OCI-LY1 (cell line): ENCODE measurements at regions not wholly inside any gene's neighbourhood (a gene's known extent, or its start where the extent isn't known, plus 50 kb on each side); places are given as distances from the start of the nearest gene placed in this dataset.

ENCODE experiments used
- H2AFZ ChIP-seq: fragments of 200-600 bp; sonication (generic), shearing (Covaris generic); 2 replicates; pipeline ENCODE4 v1.6.0; 2014; ENCODE audit warnings: antibody characterized with exemption, mild to moderate bottlenecking, low read length
- H3F3A ChIP-seq: fragments of 200-600 bp; sonication (generic), shearing (Covaris generic); 2 replicates; pipeline ENCODE4 v1.6.0; 2014; ENCODE audit warnings: mild to moderate bottlenecking, antibody characterized with exemption, low read length, moderate library complexity; ENCODE audit not compliant: insufficient read depth
- H3K27ac ChIP-seq: fragments of 200-600 bp; sonication (generic); 2 replicates; pipeline ENCODE4 v1.5.1; 2014; ENCODE audit warnings: low read length, mixed run types, mild to moderate bottlenecking, low read depth; ENCODE audit not compliant: poor library complexity, severe bottlenecking
- H3K27me3 ChIP-seq: fragments of 200-600 bp; sonication (generic); 2 replicates; pipeline ENCODE4 v1.6.0; 2014; ENCODE audit warnings: antibody characterized with exemption, mild to moderate bottlenecking, low read length, moderate library complexity; ENCODE audit not compliant: insufficient read depth
- H3K36me3 ChIP-seq: fragments of 200-600 bp; sonication (generic); 2 replicates; pipeline ENCODE4 v1.6.1; 2014; ENCODE audit warnings: mild to moderate bottlenecking, antibody characterized with exemption, low read length, moderate library complexity, mixed read lengths; ENCODE audit not compliant: insufficient read depth
- H3K4me1 ChIP-seq: fragments of 200-600 bp; sonication (generic); 2 replicates; pipeline ENCODE4 v1.5.1; 2014; ENCODE audit warnings: mild to moderate bottlenecking, low read length, moderate library complexity; ENCODE audit not compliant: insufficient read depth, severe bottlenecking
- H3K4me2 ChIP-seq: fragments of 200-600 bp; sonication (generic), shearing (Covaris generic); 2 replicates; pipeline ENCODE4 v1.6.1; 2014; ENCODE audit warnings: low read length
- H3K4me3 ChIP-seq: fragments of 200-600 bp; sonication (generic); 2 replicates; pipeline ENCODE4 v1.5.1; 2014; ENCODE audit warnings: low read length, low read depth, mild to moderate bottlenecking, mixed read lengths; ENCODE audit not compliant: poor library complexity, severe bottlenecking
- H3K79me2 ChIP-seq: fragments of 200-600 bp; shearing (Covaris generic); 2 replicates; pipeline ENCODE4 v1.6.1; 2016; ENCODE audit warnings: mixed run types, low read length, mixed read lengths; ENCODE audit not compliant: insufficient read depth
- H3K9ac ChIP-seq: fragments of 200-600 bp; sonication (generic), shearing (Covaris generic); 2 replicates; pipeline ENCODE4 v1.6.1; 2014; ENCODE audit warnings: mild to moderate bottlenecking, low read length, mixed read lengths
- H3K9me2 ChIP-seq: fragments of 200-600 bp; sonication (generic), shearing (Covaris generic); 2 replicates; pipeline ENCODE4 v1.6.1; 2014; ENCODE audit warnings: low read depth, mild to moderate bottlenecking, low read length, mixed read lengths
- H3K9me3 ChIP-seq: fragments of 200-600 bp; shearing (Covaris generic); 2 replicates; pipeline ENCODE4 v1.6.1; 2014; ENCODE audit warnings: low read length, mixed read lengths
- H4K20me1 ChIP-seq: fragments of 200-600 bp; sonication (generic), shearing (Covaris generic); 2 replicates; pipeline ENCODE4 v1.6.0; 2016; ENCODE audit warnings: mild to moderate bottlenecking, low read length; ENCODE audit not compliant: insufficient read depth
- EZH2 ChIP-seq: fragments of 200-600 bp; sonication (generic), shearing (Covaris generic); IDR thresholded peaks from 2 replicates; pipeline ENCODE4 v1.8.0; 2017; ENCODE audit warnings: borderline replicate concordance, mixed run types, mild to moderate bottlenecking, antibody characterized with exemption, low read length, moderate library complexity, mixed read lengths
- TF ChIP-seq, protein P1 (sequence below): fragments of 200-600 bp; sonication (generic), shearing (Covaris generic); IDR thresholded peaks from 2 replicates; pipeline ENCODE4 v1.5.1; 2017; ENCODE audit warnings: mild to moderate bottlenecking, antibody characterized with exemption, low read length, moderate library complexity, mixed read lengths

DNA sequence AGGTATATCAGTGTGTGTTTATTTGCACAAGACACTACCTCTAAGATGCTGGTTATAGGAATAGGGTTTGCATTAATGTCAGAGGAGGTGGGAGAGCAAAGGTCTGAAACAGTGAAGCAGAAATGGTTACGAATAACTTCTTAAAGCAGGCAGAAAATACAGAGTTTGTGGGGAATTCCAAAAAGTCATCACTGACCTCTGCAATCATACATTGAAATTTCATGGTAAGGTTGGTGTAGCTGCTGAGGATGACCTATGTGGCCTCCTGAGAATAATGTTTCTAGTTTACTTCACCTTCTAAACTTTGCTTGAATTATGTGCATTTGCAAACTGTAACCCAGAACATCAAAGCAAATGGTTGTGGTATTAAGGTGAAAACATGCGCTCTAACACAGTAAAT lies 280.1 kb downstream of the PCDH20 start:
- Histone ChIP-seq H3K27ac (no peak overlapping the region), H2AFZ (no peak overlapping the region), H3F3A (no peaks in the 10 kb centered on the region), H3K9me3 (no peaks in the 10 kb centered on the region), H3K36me3 (no peaks in the 10 kb centered on the region), H3K4me3 (no peak overlapping the region), H3K4me1 (no peaks in the 10 kb centered on the region), H3K9me2 (no peaks in the 10 kb centered on the region), H4K20me1 (no peaks in the 10 kb centered on the region), H3K79me2 (no peaks in the 10 kb centered on the region), H3K4me2 (no peak overlapping the region), H3K9ac (no peak overlapping the region), H3K27me3 (no peaks in the 10 kb centered on the region)
- no peak for TF ChIP-seq EZH2
- TF ChIP-seq, protein P1, sequence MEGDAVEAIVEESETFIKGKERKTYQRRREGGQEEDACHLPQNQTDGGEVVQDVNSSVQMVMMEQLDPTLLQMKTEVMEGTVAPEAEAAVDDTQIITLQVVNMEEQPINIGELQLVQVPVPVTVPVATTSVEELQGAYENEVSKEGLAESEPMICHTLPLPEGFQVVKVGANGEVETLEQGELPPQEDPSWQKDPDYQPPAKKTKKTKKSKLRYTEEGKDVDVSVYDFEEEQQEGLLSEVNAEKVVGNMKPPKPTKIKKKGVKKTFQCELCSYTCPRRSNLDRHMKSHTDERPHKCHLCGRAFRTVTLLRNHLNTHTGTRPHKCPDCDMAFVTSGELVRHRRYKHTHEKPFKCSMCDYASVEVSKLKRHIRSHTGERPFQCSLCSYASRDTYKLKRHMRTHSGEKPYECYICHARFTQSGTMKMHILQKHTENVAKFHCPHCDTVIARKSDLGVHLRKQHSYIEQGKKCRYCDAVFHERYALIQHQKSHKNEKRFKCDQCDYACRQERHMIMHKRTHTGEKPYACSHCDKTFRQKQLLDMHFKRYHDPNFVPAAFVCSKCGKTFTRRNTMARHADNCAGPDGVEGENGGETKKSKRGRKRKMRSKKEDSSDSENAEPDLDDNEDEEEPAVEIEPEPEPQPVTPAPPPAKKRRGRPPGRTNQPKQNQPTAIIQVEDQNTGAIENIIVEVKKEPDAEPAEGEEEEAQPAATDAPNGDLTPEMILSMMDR, result no peak

DNA sequence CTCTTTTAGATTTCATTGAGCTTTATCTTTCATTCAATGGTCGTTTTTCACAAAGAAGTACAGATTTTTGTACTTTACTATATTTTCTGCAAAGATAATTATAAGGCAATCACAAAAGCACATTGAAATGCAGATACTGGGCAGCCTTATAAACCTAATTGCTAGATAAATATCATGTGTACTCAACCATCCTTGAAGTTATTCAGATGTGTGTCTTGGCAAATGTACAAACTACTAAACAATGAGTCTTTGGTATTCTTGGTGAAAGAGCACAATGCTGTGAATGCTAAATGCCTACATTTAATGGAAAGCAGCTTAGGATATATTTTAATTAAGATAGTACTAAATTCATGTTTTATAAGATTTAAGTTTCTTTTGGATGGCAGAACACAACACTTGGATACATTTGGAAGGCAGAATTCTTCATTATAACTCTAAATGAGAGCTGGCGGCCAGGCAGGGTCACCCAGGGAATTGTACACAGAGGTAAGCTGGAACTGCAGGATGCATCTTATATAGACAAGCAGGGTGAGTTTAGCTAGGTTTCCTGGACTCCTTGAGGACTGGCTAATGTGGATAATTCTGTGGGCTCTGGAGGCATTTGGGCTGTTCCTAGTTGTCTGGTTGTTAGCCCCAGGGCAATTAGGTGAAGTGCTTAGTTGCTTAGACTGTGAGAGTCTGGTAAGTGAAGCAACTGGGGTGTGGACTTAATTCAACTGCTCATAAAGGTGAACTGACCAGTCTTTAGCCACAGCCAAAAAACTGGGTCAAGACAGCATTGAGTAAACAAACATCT lies 286.6 kb downstream of the PCDH20 start:
- no peak overlapping the region for H3K4me2 ChIP-seq
- no peak overlapping the region for H2AFZ ChIP-seq
- no peaks in the 10 kb centered on the region for H3F3A ChIP-seq
- no peaks in the 10 kb centered on the region for H3K79me2 ChIP-seq
- no peak overlapping the region for H3K27ac ChIP-seq
- no peaks in the 10 kb centered on the region for H4K20me1 ChIP-seq
- TF ChIP-seq, protein P1, result no peak
- no peak for TF ChIP-seq EZH2
- no peak overlapping the region for H3K4me3 ChIP-seq
- H3K27me3 ChIP-seq, result no peaks in the 10 kb centered on the region
- H3K9me3 ChIP-seq, result no peaks in the 10 kb centered on the region
- no peak overlapping the region for H3K9ac ChIP-seq
- no peaks in the 10 kb centered on the region for H3K36me3 ChIP-seq
- H3K9me2 ChIP-seq, result no peaks in the 10 kb centered on the region
- H3K4me1 ChIP-seq, result no peaks in the 10 kb centered on the region

DNA sequence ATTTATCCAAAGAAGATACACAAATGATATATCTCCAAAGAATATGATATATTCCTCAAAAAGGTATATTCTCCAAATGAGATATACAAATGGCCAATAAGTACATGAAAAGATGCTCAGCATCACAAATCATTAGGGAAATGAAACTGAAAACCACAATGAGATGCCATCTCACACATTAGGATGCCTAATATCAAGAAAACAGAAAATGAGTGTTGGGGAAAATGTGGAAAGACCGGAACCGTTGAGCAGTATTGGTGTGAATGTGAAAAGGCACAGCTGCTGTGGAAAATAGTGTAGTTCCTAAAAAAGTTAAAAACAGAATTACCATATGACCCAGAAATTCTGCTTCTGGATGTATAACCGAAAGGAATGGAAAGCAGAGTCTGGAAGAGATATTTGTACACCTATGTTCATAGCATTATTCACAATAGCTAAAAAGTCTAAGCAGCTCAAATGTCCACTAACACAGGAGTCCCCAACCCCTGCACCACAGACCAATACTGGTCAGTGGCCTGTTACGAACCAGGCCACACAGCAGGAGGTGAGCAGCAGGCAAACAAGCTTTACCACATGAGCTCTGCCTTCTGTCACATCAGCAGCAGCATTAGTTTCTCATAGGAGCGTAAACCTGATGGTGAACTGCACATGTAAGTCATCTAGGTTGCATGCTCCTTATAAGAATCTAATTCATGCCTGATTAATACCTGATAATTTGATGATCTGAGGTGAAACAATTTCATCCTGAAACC lies 291.9 kb downstream of the PCDH20 start:
- Histone ChIP-seq H3K36me3 (no peaks in the 10 kb centered on the region), H4K20me1 (no peaks in the 10 kb centered on the region), H3F3A (no peaks in the 10 kb centered on the region)

More for the DNA sequence above, 291.9 kb downstream of the PCDH20 start:
- TF ChIP-seq, protein P1, result no peak
- TF ChIP-seq EZH2, result no peak
- H3K27me3 ChIP-seq, result no peaks in the 10 kb centered on the region
- no peak overlapping the region for H3K4me2 ChIP-seq
- no peaks in the 10 kb centered on the region for H3K9me2 ChIP-seq
- H3K27ac ChIP-seq, result no peak overlapping the region
- no peak overlapping the region for H3K9ac ChIP-seq
- H3K9me3 ChIP-seq, result no peaks in the 10 kb centered on the region
- H3K79me2 ChIP-seq, result no peaks in the 10 kb centered on the region
- no peak overlapping the region for H3K4me3 ChIP-seq
- no peak overlapping the region for H2AFZ ChIP-seq
- no peaks in the 10 kb centered on the region for H3K4me1 ChIP-seq
